ENCODE measurements at regions not wholly inside any gene's neighbourhood (a gene's known extent, or its start where the extent isn't known, plus 50 kb on each side); places are given as distances from the start of the nearest gene placed in this dataset.

DNA sequence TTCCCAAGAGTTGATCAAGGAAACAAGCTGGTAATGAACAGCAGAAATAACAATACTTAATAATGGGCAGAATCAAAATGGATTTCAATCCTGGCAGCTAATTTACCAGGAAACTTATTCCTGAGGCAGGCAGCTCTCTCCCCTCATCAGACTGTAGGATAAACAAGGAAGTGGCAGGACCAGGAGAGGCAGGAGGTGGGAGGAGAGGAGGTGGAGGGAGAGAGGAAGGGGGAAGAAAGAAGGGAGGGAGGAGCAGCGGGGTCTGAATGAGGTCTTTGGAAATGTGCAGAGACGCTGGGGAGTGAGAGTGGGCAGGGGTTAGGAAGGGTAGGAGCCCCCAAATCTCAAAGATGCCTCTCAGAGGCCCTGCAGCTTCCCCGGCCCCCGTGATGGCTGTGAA, 231.5 kb downstream of the BCOR start:
- dilution Hi-C loops (cut with HindIII; ENCODE audit: low sequenced_read_pairs, unreplicated experiment) (no loop called here), intact Hi-C loops (cut with micrococcal nuclease) (no loop called here), in situ Hi-C loops (cut with MboI; ENCODE audit: low sequenced_read_pairs) (no loop called here)
- H3K9me1 ChIP-seq (ENCODE audit: insufficient read depth, low read length), result no peaks in the 10 kb centered on the region
- no peak overlapping the region for H3K4me3 ChIP-seq (ENCODE audit: insufficient read depth, low read depth, low read length)
- H3K18ac ChIP-seq (ENCODE audit: low read depth, low read length), result no peak overlapping the region
- DNase-seq (no peak), ATAC-seq (ENCODE audit: low read depth) (no peak)
- H4K8ac ChIP-seq (ENCODE audit: low read depth in 2 of 2, low read length in 2 of 2), result peak overlapping the region; percentile 47 to 56; a peak in 2 of 4 replicates
- H3K23ac ChIP-seq (ENCODE audit: low read depth, low read length), result no peak overlapping the region
- no peak overlapping the region for H2BK15ac ChIP-seq (ENCODE audit: low read depth, low read length)
- H2BK20ac ChIP-seq (ENCODE audit: low read depth, low read length), result no peak overlapping the region
- TF ChIP-seq CHD1 (IDR thresholded peaks at IDR 0.05; ENCODE audit: low read depth, low read length), result no peak
- TF ChIP-seq CTCF (conservative IDR thresholded peaks at IDR 0.05; ENCODE audit: low read depth, low read length), result no peak
- TF ChIP-seq FOS (IDR thresholded peaks at IDR 0.05; ENCODE audit: low read depth, low read length), result no peak
- no peak for TF ChIP-seq USF2 (IDR thresholded peaks at IDR 0.05; ENCODE audit: low read depth, low read length)
- no peak for TF ChIP-seq MXI1 (IDR thresholded peaks at IDR 0.05; ENCODE audit: borderline replicate concordance, low read depth, low read length)
- no peak for TF ChIP-seq MAZ (IDR thresholded peaks at IDR 0.05; ENCODE audit: borderline replicate concordance, low read depth, low read length)
- no peak for TF ChIP-seq RAD21 (IDR thresholded peaks at IDR 0.05; ENCODE audit: low read length)
- TF ChIP-seq NFE2L2 (IDR thresholded peaks at IDR 0.05; ENCODE audit: low read depth, low read length), result no peak
- no peak for TF ChIP-seq RFX5 (IDR thresholded peaks at IDR 0.05; ENCODE audit: low read depth, low read length)
- TF ChIP-seq ELK1 (IDR thresholded peaks at IDR 0.05; ENCODE audit: borderline replicate concordance, low read depth, low read length), result no peak
- no peak for TF ChIP-seq SMC3 (IDR thresholded peaks at IDR 0.05; ENCODE audit: low read depth, low read length)
- no peak for TF ChIP-seq RCOR1 (IDR thresholded peaks at IDR 0.05; ENCODE audit: insufficient replicate concordance, low read length)
- no peak overlapping the region for H4K91ac ChIP-seq (ENCODE audit: insufficient read depth, low read depth, low read length)
- no CpG with 5 or more reads among the region's 4 CpGs for WGBS, 2 experiments (ENCODE audit: extremely low coverage in 2 of 2, insufficient read length in 1 of 2)
- H2BK5ac ChIP-seq (ENCODE audit: low read depth, low read length, poor library complexity, severe bottlenecking), result no peak overlapping the region
- ChIA-PET CTCF (interaction anchor here (0.6 kb wide), 1 partner anchor 173 kb away, joined by 4 read pairs; no protein-coding TSS in a partner anchor), POLR2A (ENCODE audit: unreplicated experiment) (no interaction called here)
- no TSS peak for BruUV-seq (replicated peaks)
- H3K4me2 ChIP-seq (ENCODE audit: low read depth, low read length), result no peak overlapping the region
- no peak overlapping the region for H3K27ac ChIP-seq (ENCODE audit: insufficient read depth, low read length)
- no peak overlapping the region for H2AK9ac ChIP-seq (replicated peaks; ENCODE audit: low read depth, low read length, poor library complexity)
- peaks cover 4% of the 10 kb centered on the region; the same call in 1 of the 2 replicates for H3K9me3 ChIP-seq (ENCODE audit: control insufficient read depth, insufficient read depth, low read length)
- no peak overlapping the region for H3K56ac ChIP-seq (ENCODE audit: extremely low read depth, insufficient read depth, low read length)
- H3K9ac ChIP-seq (ENCODE audit: low read depth, low read length), result no peak overlapping the region
- peak overlapping the region; percentile 81 for H2AFZ ChIP-seq (replicated peaks; ENCODE audit: low read length, poor library complexity)
- H3K27me3 ChIP-seq (ENCODE audit: control insufficient read depth, insufficient read depth, low read length), result peaks cover 6% of the 10 kb centered on the region; the same call in 1 of the 2 replicates
- no peak overlapping the region for H3K4ac ChIP-seq (ENCODE audit: low read depth, low read length)
- H2AK5ac ChIP-seq (ENCODE audit: low read depth, low read length), result no peak overlapping the region
- H3K4me1 ChIP-seq (ENCODE audit: control insufficient read depth, insufficient read depth, low read length), result 0 out of 2 replicates have a peak, but pooled peaks cover 2% of the 10 kb centered on the region
- no peaks in the 10 kb centered on the region for H3K36me3 ChIP-seq (ENCODE audit: control insufficient read depth, insufficient read depth, low read length)
- H4K5ac ChIP-seq (ENCODE audit: low read depth, low read length), result no peak overlapping the region
- H3K14ac ChIP-seq (replicated peaks; ENCODE audit: low read depth, low read length), result no peak overlapping the region
- H2BK120ac ChIP-seq (ENCODE audit: low read depth, low read length), result no peak overlapping the region
- H4K20me1 ChIP-seq (ENCODE audit: insufficient read depth, low read length), result no peaks in the 10 kb centered on the region
- no peaks in the 10 kb centered on the region for H3K79me1 ChIP-seq (ENCODE audit: low read depth in 1 of 2, low read length in 2 of 2)

Data from IMR-90 (cell line).